NCI-H146 treated with DMSO at 0.1 percent for 48 hours (cell line): ENCODE measurements at regions not wholly inside any gene's neighbourhood (a gene's known extent, or its start where the extent isn't known, plus 50 kb on each side); places are given as distances from the start of the nearest gene placed in this dataset.

Experiments used
- DNase-seq: peaks from one replicate; lab custom pipeline; 2025; ENCODE audit not compliant: unreplicated experiment; lab: John Stamatoyannopoulos, UW

DNA sequence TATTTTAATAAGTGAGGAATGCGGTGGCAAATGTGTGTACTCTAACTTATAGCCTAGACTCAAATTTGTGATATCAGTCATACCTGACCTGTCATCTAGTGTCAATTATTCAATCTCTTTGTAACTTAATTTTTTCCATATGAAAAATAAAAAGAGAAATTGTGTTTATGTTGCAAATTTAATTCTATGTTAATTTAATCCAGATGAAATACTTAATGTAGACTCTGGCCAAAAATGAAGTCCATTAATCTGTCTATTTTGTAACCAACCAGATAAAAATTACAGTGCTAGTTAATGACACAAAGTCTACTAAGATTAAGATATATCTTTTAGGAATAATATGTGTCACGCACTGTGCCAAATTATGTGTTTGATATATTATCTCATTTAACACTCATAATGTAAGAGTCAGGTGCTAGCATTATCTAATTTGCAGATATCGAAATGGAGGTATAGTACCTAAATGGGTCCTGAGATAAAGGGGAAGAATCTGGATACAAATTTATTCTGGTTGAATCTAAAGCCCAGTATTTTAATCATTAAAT is 712.1 kb downstream of the KCTD16 start:
- DNase-seq, result no peak

DNA sequence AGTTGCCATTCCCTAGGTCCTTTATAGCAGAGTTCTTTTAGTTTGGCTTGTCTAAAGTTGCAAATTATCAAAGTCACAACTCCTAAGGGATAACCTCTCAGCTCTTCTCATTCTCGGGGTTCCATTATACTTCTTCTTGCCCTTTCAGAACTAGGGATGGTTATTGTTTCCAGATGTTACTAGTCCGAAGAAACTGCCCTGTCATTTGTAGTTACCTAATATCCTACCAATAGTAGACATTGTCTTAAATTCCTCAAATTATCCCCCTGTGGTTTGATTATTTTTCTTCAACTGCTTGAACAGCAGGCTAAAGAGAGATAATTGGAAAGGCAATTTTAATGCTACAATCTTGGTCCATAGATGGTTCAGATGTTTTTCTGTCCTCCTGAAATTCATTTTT is 709.8 kb downstream of the KCTD16 start:
- no peak for DNase-seq

DNA sequence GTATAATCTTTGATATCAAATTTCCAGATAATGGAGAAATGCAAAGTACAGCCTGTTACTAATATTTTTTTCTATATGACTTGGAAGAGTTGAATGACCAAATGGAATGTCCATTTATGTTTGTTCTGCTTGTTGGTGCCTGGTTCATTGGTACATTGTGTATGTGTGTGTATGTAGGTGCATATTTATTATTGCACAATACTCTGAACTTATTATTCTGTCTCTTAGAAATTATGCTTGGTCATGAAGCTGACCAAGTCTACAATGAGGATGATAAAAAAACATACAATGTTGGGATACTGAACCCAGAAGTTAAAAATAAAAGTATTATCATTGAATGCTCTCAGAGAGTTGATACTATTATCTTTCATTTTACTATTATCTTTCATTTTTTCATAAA is 706.3 kb downstream of the KCTD16 start:
- DNase-seq, result no peak

DNA sequence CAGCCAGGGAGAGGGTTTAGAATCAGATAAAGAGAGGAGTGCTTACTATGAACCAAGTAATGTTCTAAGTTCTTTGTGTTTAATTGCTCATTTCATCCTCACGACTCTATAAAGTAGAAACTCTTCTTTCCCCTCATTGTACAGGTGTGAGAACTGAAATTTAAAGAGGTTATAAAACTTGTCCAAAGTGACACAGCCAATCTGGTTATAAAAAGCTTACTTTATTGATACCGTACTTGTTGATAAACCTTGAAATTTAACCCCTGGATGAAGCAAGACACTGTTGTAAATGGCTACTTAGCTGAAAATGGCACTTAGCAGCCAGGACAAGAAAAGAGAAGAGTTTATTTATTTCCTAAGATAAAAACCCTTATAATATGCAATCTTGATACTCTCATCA is 702.4 kb downstream of the KCTD16 start:
- no peak for DNase-seq

DNA sequence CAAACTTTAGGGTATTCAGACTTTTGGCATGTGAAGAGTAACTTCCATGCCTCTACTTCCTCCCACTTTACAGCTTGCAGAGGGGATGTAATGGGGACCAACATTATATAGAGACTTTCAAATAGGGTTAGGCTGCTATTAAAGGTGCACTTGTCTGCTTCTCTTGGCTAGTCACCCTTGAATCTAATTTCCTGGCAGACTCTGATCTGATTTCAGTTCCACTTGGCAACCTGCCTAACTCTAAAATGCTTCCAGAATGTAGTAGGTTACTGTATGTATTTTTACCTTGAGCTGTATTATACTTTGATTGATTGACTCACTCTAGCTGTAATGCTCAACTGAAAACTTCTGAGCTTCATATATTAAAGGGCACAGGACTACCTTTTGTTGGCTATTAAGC is 693.4 kb downstream of the KCTD16 start:
- no peak for DNase-seq

DNA sequence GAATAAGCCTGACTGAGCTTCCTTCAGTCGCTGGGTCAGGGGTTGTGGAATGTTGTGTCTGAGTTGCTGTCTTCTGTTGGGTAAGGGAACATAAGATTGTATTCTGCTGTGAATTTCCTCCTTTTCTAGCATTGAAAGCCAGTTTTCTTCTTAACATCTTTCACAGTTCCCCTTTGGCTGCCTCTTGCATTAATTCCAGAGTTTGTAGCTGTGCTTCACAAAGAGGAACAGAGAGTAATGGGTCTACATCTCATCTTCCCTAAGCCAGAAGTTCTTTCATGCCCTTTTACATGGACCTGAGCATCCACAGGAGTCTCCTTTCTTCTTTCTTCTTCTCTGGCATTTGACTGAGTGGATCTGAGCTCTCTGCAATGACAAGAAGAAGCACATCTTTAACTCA is 686.8 kb downstream of the KCTD16 start:
- no peak for DNase-seq

DNA sequence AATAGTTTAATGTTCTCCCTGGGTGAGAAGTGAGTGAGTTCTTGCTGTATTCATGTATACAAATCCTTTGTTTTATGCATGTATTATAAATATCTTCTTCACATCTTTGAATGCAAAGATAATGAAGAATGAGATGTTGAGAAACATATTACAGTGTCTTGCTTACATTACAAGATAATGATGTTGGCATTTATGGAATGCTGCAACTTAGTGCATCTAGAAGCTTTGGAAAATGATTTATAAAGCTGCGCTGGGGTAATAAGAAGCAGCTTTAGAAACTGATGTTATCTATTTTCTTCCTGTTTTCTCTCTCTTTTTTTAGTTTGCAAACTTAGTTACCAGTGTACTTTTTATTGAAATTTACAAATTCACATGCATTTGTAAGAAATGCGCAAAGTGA is 673.4 kb downstream of the KCTD16 start:
- DNase-seq, result no peak

DNA sequence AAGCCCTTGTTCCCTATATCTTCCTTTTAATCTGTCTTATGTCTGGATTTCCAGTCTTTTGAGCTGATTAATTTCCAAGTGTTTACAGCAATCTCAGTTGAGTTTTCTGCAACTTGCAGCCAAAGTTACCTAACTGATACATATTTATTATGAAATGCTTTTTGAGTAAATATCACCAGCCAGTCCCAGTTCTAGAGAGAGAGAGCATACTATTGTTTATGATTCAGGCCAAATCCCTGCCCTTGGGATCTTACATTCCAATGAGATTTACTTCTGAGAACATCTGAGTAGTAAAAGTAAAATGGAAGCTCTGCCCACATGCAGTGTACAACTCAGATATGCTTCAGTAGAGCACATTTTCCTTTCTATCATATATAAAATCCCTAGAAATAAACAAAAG is 661.7 kb downstream of the KCTD16 start:
- no peak for DNase-seq

DNA sequence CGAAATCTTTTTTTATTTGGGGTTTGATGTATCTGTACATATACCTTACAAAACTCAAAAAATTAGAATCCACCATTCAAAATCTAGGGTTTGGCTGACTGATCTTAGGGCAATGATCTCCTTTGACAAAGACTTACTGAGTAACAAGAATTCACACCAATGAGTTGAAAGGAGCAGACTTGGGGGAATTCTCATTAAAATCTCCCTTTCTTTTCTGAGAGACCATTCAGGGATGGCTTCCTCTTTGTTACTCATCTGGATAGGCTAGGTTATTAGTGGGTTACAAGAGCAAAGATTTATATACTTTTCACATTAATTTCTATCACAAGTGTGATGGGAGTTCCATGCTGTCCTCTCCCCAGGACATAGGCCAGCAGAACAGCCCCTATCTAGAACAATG is 661.0 kb downstream of the KCTD16 start:
- DNase-seq, result no peak

DNA sequence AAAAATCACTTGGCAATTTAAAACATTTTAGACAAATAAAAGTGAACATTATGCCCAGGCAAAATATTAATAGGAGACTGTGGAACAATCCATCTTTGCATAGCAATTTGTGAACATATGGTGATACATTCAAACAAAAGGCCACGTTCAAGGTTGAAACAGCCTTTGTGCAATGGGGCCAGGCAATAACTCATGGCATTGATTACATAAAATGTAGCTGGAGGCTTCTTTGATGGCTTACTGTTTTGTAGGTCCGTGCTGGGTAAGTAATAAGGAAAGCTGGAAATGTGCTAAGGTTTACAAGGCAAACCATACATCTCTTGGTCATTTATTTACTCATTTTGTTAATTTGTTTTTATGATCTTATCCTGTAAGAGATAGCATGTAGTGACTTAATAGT is 651.8 kb downstream of the KCTD16 start:
- no peak for DNase-seq

DNA sequence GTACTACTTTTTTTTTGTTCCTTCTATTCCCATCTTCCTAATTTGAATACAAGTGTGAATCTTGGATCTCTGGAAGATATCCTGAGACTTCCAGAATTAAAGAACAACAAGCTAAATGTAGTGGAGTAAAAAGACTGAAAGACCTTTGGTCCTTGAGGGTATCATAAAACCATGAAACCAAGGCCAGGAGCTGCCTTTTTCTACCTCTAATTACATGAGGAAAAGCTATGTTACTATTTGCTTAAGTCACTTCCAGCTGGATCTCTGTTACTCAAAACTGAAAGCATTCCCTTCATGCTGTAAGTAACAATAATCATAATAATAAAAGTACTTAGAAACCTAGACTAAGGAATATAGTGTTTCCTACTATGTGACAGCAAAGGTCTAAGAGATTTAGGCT is 649.6 kb downstream of the KCTD16 start:
- no peak for DNase-seq

DNA sequence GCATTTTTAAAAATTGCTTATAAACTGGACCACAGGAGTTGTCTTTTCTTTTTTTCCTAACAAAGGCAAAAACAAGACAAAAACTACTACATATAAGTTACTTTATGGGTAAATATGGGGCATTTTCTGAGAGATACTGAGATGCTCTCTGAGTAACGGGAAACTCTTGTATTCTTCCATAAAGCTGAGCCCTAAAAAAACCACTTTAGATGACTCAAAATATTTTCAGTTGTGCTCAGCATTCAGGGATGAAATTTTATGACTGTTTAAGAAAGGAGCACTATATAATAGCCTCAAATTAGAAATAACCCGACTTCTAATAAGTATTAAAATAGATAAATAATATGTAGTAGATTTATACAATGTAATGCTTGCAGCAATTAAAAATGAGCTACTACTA is 644.5 kb downstream of the KCTD16 start:
- DNase-seq, result no peak

DNA sequence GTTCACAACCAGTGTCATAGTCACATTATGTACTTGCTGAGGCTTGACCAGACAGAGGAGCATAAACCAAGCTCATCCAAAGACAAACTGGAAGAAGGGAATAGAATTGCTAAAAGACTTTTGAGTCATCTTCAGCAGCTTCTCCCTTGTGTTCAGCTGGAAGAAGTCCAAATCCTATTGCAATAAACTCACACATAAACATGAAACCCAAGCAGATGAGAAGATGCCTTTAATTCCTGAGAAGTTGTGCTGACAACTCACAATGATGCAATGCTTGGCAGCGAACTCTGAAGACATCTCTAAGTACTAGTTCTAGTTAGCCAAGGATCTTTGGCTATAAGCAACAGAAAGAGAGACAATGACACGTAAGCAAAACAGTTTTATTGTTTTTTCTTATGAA is 642.1 kb downstream of the KCTD16 start:
- no peak for DNase-seq

DNA sequence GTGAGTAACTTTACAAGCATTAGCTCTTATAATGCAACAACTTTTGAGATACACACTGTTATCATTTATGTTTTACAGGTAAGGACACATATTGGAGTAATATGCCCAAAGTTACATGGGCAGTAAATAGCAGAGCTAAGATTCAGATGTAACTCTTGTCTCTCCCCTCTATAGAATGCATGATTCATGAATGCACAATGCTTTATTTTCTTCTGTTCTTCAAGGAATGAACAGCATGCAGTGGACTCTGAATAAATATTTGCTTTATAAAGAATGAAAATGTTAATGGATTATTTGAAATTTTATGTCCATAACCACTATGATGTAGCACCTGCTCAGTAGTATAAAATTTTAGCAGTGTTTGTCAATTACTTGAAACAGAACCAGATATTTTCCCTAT is 629.5 kb downstream of the KCTD16 start:
- no peak for DNase-seq

DNA sequence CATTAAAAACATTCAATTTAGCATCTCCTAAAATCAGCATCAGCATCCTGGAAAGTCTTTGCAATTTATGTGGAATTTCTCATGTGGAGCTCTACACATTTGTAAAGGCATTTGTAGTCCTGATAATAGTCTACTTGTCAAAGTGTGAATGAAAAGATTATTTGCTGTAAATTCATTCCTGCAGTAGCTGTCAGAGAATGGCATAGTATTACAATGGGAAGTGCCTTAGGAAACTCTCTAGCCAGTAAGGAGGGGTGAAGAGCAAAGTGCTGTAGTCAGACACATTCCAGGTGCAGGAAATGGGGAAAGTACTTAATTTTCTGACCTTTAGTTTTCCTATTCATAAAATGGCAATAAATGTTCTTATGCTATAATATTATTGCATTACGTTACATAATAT is 627.9 kb downstream of the KCTD16 start:
- DNase-seq, result no peak

DNA sequence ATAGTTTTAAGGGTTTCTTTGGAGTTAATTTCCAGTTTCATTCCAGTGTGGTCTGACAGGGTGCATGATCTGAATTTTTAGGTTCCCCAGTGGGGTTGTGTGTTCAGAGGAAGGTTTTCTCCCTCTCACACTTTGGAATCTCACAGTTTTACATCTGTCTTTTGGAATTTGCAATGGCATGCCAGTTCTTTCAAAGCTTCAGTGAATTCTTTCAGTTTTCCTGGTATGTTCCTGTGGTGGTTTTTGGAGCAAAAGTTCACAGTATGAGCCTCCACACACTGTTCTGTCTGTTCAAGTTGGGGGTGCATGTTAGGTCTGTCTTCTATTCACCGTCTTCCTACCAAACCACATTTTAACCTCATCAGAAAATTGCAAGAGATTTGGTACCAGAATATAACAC is 624.2 kb downstream of the KCTD16 start:
- DNase-seq, result no peak

DNA sequence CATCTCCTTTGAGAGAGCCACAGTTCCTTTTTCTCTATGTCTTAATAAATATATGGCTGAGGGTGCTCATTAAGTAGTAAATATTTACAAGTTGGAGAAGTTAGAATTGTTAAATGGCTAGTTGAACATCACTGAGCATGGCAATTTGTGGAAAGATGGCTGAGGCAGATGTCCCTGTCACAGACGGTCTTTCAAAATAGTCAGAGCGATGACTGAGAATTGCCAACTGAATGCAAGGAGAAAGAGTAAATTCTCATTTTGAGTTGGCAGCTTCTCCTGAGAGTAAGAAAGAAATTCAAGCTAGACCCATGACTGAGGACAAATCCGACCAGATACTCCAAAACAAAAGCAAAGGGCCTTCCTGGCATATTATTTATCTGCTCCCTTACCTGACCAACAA is 617.9 kb downstream of the KCTD16 start:
- DNase-seq, result no peak

DNA sequence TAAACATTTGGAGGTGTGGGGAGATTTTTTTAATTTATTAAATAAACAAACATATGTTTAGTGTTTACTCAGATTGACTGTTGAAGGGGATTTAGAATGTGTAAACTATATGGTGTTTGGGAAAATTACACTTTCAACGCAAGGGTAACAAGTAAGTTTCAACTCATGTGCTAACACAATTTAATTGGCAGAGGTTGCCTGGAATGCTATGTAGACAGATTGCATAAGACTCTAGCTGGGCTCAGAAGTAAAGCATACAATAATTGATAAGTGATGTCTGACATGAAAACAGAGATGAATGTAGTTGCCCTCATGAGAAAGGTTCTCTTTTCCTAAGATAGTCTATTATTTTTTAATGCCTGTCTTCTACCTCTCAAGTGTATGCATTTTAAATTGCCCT is 617.4 kb downstream of the KCTD16 start:
- DNase-seq, result no peak

DNA sequence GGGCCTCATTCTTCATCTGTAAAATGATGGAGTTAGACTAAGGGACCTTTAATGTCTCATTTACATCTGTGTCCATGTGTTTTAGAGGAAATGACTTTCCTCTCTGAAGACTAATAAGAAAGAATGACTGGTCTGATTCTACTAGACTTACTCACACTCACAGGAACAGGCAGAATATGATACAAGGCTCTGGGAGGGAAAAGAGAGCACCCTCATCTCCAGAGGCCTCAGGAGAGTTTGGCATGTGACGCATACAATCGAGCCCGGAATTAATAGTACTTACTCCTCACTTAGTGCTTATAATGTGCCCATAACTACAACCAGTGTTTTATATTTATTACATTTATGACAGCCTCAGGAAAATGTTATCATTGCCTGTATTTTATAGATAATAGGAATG is 608.7 kb downstream of the KCTD16 start:
- DNase-seq, result no peak

DNA sequence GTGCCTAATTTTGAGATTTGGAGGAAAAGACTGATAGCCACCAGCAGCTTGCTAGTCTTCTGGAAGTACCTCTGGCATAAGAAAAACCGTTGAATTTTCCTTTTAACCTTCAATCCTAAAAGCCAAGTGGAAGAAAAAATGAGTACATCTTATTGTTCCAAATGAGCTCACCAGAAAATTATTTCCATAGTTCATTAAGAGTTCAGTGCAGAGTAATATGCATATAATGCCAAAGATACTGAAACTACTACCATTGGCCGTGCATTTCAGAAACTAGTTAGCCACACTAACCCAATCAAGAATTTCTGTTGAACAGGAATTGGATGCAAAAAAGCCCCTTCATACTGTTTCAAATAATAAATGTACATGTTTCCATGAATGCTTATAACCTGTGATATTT is 607.9 kb downstream of the KCTD16 start:
- DNase-seq, result no peak

DNA sequence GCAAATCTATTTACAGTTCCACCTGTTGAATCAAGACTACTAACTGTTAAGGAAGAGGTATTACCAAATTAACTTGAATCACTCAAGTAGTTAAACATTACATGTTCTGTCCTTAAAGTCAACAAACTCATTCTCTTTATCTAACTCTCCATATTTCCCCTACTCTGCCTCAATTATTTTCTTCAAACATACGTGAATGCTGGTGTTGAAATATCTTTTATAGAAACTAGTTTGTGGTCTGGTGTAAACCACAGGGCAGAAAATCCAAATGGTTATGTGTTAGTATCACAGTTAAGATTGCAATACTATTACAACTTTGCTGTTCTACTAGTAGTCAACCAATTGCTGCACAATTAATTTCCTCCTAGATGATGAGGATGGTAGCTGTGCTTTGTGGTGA is 603.5 kb downstream of the KCTD16 start:
- DNase-seq, result no peak

DNA sequence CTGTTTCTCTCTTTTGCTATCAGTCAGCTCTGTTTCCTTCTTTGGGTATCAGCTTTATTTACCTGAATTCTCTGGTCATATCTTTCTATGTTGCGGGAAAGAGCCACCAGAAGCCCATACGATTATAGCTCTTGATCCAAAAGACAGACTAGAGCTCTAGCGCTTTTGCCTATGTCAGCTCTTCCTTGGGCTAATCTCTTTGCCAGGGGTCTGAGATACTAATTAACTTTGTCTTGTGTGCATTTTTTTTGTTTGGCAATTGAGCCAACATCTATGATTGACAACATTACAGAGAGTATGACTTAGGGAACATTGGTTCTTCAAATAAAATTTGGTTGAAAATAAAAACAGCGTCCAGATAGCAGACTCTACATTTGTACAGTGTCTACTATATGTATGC is 603.0 kb downstream of the KCTD16 start:
- DNase-seq, result no peak

DNA sequence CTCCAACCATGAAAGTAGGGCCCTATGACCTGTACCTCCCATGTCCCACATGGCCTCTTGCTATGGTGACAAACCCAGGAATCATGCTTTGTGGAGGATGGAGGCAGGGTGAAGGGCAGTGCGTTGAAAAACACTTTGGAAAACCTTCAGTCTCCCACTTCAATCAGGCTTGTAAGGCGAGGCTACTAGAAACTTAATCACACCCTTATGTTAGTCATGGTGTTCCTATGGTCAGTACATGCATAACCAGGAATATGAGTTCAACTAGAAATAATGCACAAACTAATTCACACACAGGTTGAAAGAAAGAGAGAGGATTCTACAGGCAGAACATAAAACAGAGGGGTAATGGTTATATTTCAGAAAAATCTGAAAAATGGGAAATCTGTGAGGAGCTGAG is 601.1 kb downstream of the KCTD16 start:
- DNase-seq, result no peak

DNA sequence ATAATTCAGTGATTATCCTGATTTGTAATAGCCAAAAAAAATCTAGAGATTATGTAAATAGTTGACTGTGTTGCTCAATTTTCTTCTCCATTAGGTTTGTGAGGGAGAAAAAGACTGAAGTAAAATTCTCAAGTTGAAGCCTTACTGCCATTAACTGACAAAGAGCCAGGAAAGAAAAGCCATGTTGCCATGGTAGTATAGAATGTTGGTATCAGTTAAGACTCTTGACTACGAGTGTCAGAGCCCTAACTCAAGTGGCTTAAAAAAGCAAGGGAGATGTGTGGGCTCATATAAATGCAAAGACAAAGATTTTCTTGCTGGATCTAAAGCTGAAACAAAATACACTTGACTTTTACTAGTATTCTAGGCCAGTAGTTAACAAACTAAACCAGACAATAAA is 571.7 kb downstream of the KCTD16 start:
- no peak for DNase-seq
